NCI-H2227 (cell line): ENCODE measurements at regions not wholly inside any gene's neighbourhood (a gene's known extent, or its start where the extent isn't known, plus 50 kb on each side); places are given as distances from the start of the nearest gene placed in this dataset.

Experiments
- DNase-seq: peaks from one replicate; lab custom pipeline; 2025; ENCODE audit not compliant: unreplicated experiment; lab: John Stamatoyannopoulos, UW

GRCh38 chr1:221900678-221901077, 158.8 kb upstream of the DUSP10 start:
- DNase-seq: no peak

DNA sequence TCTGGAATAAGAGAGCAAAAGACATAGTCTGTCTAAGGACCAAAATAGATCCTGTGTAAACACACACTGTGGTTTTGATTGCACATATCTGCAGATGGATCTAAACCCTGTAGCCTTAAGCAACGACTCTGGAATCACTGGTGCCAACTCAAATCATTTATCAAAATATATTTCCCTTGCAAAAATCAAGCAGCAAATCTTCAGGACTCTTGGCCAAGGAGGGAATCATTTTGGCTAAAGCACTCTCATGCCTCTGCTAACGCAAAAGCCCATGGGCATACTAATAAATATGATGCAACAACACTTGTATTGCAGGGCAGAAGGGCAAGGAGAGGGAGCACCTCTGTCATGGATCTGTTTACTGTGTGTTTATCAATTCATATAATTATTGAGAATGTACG, 155.4 kb upstream of the DUSP10 start:
- no peak for DNase-seq

- DNase-seq: no peak
Observed at GRCh38 chr1:221892301-221892830, 150.5 kb upstream of the DUSP10 start.

DNA sequence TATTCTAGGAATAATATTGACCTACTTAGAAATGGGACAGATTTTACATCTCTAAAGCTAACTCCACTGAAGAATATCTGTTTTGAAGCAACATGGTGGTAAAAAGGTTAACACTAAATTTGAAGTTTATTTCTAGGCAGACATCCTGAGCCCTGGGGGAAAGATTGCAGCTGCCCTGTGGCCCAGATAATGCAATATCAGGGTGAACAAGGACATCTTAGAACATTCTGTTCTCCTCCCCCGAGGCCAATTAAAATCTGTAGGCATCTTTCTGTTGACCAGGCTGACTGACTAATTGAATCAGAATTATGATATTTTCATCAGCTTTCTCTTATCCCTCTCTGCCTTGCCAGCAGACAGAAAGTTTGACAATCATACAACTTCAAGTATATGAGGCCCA, 149.8 kb upstream of the DUSP10 start:
- no peak for DNase-seq

DNA sequence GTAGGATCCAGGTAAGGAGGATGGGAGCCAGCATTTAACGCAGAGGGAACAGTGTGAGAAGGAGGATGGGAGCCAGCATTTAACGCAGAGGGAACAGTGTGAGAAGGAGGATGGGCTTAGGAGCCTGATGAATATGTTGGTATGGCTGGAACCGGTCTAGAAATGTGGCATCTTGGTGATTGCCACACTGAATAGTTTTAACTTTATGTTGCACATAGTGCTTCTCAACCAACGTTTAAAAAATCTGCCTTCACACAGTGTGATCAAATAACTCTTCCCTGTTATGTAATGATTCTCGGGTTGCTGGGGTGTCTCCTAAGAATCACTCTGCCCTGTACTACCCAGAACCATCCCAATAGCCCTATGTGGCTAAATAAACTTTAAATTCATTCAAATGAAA, 146.9 kb upstream of the DUSP10 start:
- no peak for DNase-seq

DNA sequence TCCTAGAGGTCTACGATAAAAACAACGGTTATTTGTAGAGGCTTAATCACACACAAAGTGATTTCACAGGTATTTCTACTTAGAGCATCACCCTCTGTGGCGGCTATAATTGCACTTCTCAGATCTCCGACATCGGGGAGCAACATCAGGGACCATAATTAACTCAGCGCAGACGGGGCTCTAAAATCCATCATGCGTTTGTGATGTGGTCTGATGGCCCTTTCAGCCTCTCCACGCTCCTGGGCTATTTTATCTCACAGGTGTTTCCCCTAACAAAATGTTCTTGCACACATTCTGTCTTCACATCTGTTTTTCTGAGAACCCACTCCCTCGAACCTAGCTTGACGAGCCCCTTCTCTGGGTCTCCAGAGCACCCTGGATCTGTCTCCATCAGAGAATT, 146.3 kb upstream of the DUSP10 start:
- DNase-seq: no peak

- DNase-seq: no peak
Observed at GRCh38 chr1:221887758-221888157, 145.9 kb upstream of the DUSP10 start.

DNA sequence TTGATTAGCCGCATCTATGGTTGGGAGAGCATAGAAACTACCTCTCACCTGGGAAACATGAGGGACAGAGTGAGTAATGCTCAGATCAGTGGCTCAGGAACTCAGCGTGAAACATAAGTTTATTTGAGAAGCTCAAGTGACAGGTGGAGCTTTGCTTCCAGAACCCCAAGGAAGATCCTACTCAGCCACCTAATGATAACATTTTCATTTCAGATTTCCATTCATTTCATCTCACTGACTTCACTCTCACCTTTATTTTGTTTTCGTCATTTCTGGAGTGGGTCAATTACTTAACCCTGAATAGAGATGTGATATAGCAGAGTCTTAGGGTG, 145.5 kb upstream of the DUSP10 start:
- DNase-seq: no peak

DNA sequence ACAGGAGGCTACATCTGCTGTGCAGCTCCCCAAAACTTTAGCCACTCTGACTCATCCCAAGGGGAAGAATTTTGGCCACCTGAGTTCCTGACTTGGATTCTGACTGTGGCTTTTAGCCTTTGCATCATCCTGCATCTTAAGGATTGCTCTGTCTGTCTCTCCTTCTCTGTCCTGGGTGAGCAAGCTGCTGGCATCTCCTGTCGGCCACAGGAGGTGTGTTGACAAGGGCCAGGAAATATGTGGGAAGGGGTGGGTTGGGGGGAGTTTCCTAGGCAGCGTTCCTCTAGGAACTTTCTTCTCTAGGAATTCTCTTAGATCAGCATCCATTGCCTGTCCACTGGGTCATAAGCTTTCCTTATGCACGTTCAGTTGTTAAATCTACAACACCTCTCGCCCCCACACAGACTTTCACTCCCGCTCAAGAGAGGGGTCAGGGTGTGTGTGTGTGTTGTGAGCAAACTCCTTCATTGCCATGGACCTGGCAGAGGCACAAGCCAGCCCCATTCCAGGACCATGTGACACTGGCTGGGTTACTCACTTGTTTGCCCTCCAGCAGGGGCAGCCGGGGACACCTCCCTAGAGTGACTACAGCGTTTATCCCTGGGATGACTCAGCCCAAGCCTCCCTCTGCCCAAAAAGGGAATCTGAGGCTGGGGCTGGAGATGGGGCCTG, 145.0 kb upstream of the DUSP10 start:
- DNase-seq: no peak

- no peak for DNase-seq
Observed at GRCh38 chr1:221886311-221886710, 144.4 kb upstream of the DUSP10 start.

GRCh38 chr1:221884821-221885220, 142.9 kb upstream of the DUSP10 start:
- DNase-seq: no peak

DNA sequence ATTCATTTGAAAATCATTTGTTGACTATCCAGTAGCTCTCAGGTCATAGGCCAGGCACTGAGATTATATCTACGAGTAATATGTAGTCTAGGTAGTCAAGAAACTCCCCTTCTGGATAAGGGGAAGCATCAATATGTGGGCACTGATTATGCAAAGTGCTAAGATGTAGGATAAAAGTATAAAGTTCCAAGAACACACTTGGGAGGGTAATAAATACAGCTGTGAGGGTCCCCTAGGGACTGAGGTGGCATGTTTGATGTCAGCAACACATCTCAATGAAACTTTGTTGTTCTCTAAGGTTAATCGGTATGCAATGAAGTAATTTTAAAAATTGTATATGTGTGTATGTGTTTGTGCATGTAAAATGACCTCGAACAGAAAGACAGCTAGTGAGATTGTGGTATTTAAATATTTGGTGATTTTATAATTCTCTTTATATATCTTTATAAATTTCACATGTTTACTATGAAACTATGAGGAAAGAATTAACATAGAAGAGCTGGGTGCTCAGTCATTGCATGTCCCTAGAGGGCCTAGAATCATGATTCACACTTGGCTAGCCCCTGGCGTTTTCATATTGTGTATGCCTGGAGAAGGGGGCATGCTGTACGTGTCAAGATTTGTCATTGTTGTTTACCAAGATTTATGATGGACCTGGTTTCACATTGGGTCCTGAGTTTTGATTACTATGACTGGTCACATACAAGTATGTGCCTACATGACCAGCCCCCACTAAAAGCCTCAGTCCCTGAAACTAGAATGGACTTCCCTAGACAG, 140.1 kb upstream of the DUSP10 start:
- DNase-seq: no peak

- DNase-seq: no peak
Observed at GRCh38 chr1:221880182-221880581, 138.3 kb upstream of the DUSP10 start.

GRCh38 chr1:221878134-221878533, 136.2 kb upstream of the DUSP10 start:
- no peak for DNase-seq

- DNase-seq: no peak
Observed at GRCh38 chr1:221877311-221877710, 135.4 kb upstream of the DUSP10 start.

DNA sequence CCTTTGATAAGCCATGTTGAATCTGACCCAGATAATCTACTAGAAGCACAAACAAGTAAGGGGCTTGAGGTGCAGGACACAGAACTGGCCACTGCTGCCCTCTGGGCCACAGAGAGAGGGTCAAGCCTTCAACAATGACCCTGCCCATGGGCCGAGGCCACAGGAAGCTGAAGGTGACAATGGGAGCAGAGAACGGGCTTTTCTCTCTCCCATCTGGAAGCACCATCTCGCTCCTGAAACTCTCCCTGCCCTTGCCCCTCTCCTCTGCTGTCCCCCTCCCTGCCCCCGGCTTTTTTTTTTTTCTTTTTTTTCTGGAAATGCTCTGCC, 133.1 kb upstream of the DUSP10 start:
- no peak for DNase-seq

GRCh38 chr1:221874285-221875003, 132.6 kb upstream of the DUSP10 start:
- DNase-seq: no peak

DNA sequence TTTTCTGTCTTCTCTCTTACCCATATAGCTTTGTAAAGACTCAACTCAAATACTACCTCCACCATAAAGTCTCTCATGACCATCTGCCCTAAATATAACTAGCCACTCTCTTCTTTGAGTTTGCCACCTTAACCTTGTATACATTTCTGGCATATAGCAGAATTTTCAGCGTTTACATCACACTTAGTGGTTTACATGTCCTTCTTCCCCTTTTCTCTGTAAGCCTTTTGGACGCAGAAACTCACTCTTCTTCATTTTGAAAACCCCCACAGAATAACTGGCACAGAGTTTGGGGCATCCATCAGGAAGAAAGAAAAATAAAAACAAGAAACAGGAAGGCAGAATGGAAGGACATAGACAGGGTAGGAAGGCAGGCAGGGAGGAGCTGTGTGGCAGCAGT, 131.8 kb upstream of the DUSP10 start:
- no peak for DNase-seq

GRCh38 chr1:221871056-221871455, 129.2 kb upstream of the DUSP10 start:
- DNase-seq: no peak

DNA sequence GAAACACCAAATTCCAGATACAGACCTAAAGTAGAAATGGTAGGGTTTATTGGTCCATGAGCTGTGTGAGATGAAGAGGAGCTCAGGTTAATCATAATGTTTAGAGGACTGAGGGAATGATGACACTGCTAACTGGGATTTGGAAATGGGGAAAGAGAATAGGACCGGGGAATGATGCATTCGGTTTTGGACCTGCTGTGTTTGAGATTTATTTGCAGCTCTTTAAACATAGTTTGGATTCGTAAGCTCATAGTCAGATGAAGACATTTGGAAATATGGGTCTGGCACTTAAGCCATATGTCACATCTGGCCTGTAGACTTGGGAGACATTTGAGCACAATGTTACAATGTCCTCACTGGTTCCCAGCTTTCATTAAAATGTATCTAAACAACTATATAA, 127.9 kb upstream of the DUSP10 start:
- DNase-seq: no peak

- no peak for DNase-seq
Observed at GRCh38 chr1:221868593-221869303, 126.9 kb upstream of the DUSP10 start.

DNA sequence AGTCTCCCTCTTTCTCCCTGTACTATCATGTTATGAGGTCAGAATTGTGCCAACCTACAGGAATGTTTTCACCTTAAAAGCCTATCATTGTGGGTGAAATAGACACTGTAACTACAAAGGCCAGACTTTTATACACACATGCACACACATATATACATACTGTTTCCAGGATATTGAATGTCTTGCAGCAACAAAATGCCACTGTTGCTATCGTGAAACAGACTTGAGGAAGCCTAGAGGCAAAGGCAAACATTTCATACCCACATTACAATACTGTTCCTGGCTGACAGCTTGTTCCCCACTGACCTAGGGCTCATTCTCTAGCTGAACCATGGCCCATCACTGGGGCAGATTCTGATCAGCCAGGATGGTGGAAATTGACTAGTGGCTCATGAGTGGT, 125.1 kb upstream of the DUSP10 start:
- no peak for DNase-seq
